ENCODE measurements at regions not wholly inside any gene's neighbourhood (a gene's known extent, or its start where the extent isn't known, plus 50 kb on each side); places are given as distances from the start of the nearest gene placed in this dataset.

GRCh38 chr1:199273837-199274379 is 635.1 kb downstream of the PTPRC start:
- TF ChIP-seq CTCF (IDR thresholded peaks at IDR 0.05) (no peak), REST (IDR thresholded peaks at IDR 0.05; ENCODE audit: insufficient read depth in 1 of 2, low read depth in 2 of 2, low read length in 1 of 2) (no peak), POLR2AphosphoS5 (IDR thresholded peaks at IDR 0.05; ENCODE audit: low read depth, low read length) (no peak)
